GM19324 (cell line): ENCODE measurements at regions not wholly inside any gene's neighbourhood (a gene's known extent, or its start where the extent isn't known, plus 50 kb on each side); places are given as distances from the start of the nearest gene placed in this dataset.

Source experiments
- ATAC-seq: cut with Tn5 transposase; IDR thresholded peaks from one replicate; pipeline ENCODE4 v1.9.1; 2021; ENCODE audit warnings: mild to moderate bottlenecking, moderate library complexity; ENCODE audit not compliant: unreplicated experiment, low FRiP score

DNA sequence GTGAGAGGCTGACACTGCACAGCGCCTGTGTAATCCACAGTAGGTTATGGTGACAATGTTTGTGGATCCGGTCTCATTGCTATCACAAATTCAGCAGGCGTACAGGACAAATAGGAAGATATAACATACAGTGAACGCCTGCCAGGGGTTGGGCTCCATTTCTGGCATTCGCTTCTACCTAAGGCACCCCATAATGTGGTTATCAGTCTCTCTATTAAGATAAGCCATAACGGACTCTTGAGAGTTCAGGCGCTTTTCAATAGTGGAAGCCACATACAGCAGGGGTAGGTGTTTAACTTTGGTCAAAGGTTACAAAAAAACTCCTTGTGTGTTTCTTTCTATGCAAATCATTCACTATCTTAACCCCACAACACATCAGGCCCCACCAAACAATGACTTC lies 72.8 kb downstream of the SIPA1L2 start:
- ATAC-seq: no peak

DNA sequence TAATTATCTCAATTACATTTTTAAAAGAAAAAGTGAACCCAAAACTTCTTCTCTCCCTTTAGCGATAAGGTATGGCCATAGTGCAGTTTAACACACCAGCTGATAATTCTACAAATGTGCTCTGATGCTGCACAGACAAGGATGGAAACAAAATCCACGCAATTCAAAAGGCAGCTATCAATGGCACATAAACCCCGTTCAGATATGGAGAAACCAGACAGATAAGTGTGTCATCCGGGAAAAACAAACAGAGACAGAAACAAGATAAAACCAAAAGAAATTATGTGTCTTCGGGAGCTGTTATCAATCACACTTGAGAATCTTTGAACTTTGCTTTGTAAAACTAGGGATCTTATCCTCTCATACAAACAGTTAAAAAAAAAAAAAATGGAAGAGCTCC lies 73.6 kb downstream of the SIPA1L2 start:
- no peak for ATAC-seq

DNA sequence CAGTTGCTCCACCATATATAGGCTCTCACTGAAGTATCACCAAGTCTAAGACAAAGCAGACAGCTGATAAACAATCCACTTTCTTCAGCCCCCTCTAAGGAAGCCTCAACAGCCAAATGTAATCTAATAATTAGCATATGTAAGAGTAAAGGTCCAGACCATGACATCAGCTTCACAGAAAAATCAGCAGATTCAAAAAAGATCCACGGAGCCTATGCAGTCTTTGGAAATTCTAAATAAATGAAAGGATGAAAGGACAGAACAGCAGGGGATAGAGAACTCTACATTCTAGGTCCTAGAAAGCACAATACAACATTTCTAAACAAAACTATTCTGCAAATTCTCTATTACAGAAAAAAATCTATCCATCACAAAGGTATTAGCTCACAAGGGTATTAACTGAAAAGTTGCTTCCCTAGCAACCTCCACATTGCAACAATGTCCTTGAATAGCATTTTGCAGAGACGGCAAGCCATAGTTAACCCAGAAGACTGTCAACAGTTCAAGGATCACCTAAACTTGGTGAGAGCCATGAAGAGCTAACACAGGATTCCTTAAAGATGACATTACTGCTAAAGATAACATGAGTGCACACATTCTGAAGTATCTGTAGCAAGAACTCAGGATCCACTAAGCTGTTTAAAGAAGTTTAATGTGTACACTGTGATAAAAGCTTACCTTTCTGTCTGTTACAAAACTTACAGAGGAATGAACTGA lies 74.3 kb downstream of the SIPA1L2 start:
- no peak for ATAC-seq

DNA sequence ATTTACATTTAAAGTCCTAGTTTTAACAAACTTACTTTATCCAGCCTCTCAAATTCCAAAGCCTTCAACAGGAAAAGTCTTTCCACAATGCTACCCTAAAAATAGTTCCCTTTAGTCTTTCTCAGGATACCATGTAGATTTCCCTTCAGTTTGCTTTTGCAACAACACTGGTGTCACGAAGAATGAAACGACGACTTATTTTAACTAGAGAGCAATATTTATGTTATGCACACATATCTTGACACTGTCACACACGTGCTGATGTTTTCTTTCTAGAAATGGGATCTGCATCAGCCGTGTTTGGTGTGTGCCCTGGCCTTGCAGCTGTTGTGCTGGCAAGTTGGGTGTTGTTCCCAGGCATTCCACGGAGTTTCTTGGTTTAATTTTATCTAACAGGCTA lies 75.5 kb downstream of the SIPA1L2 start:
- no peak for ATAC-seq

DNA sequence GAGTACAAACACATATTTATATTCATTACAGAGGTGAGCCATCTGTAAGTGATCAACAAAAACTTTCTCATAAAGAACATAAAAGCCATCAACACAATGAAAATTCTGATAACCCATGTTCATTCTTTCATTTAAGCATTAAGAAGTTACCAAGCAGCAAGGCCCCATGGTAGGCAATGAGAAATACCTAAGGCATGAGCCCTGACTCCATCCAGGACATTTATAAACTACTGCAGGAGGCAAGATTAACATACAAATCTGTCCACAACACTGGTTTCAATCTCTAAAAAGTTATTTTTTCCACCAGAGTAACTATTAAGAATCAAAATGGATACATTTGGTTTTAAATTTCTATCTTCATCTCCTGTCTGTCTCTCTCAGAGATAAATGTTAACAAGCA lies 76.1 kb downstream of the SIPA1L2 start:
- no peak for ATAC-seq

DNA sequence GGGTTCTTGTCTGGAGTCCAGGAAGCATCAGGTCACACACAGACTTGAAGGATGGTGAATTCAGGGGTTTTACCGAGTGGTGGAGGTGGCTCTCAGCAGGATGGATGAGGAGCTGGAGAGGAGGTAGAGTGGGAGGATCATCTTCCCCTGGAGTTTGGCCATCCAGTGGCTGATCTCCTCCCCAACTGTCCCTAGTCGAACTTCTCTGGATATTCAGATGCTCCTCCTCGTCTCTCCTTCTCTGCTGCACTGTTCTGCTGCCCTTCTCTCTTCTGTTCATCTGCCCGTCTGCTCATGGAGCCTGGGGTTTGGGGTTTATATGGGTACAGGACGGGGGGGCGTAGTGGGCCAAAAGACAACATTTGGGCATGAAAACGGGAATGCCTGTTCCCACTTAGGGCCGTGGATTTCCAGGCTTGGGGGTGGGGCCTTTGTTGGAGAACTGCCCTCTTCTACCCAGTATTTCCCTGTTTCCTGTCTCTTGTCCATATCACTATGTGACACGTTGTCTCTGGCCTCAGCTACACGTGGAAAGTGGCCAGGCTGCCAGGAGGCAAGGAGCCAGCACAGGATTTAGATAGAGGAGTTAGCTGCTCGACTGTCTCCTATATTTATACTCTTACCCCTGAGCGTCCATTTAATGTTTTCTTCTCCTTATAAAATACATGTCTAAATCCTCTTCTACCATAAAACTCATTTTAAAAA lies 76.7 kb downstream of the SIPA1L2 start:
- no peak for ATAC-seq

DNA sequence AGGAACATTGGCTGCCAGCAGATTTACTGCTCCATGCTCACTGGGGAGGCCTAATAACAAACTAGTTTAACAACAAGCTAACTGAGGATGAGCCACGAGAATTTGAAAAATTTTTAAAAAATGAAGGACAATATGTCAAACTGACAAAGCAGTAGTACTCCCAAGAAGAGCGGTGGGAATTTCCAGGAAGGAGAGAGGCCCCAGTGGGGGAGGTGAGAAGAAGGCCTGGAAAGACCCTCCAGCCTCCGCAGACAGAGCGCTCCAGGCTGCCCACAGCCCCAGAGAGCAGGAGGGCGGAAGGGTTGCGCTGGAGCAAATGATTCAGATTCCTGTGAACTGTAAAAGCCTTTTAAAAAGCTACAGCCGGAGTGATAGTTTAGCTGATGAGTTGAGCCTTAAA lies 78.5 kb downstream of the SIPA1L2 start:
- no peak for ATAC-seq

DNA sequence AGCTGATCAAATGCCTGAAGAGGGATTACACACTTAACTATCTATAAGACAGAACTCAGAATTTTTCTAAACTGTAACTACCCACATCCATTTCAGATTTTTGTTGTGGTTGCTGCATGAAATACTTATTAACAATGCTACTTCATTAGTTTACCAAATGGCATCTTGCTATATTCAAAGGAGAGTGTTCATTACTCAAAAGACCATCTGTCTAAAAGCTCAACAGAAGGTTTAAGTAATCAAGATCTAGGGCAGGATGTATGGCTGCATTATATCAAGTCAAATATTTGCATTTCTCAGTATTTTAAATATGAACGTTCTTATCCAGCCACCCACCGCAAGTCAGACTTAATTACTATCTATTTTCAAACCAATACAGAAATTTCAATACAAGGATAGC lies 79.9 kb downstream of the SIPA1L2 start:
- ATAC-seq: no peak

DNA sequence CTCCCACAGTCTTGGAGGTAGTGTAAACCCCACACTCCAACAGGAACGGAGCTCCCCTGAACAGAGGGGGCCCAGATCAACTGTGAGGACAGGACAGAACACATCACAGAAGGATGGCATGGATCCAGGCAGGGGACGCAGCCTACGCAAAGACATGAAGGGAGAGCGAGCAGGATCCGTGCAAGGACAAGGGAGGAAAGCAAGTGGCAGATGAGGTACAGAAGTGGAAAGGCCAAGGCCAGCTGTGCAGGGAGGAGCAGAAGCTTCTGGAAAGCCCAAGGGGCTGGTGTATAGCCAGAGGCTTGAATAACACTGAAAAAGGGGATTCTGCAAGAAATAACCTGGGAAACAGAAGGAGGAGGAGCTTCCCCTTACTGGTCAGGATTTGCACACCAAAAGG lies 81.2 kb downstream of the SIPA1L2 start:
- ATAC-seq: no peak

DNA sequence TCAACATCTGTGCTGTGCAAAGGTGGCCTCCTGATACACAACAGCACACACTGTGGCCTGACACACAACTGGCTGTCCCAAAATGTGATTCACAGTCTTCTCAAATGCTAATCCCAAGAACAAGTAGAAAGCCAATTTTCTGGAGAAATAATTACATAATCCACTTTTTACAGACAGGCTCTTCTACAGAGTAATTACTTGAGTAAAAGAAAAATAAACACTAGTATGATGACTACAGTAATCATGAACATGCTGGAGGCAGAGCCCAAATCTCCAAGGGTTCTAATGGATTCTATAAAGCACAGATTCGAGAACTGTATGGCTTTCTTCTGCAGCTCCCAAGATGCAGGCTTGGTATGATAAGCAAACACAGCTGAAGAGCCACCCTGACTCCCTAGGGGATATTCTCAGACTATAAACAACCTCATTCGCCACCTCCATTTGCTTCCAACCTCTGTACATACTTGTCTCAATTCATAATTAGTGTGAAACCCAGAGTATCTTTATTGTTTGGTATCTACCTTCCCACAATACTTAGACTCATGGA lies 81.9 kb downstream of the SIPA1L2 start:
- ATAC-seq: no peak

DNA sequence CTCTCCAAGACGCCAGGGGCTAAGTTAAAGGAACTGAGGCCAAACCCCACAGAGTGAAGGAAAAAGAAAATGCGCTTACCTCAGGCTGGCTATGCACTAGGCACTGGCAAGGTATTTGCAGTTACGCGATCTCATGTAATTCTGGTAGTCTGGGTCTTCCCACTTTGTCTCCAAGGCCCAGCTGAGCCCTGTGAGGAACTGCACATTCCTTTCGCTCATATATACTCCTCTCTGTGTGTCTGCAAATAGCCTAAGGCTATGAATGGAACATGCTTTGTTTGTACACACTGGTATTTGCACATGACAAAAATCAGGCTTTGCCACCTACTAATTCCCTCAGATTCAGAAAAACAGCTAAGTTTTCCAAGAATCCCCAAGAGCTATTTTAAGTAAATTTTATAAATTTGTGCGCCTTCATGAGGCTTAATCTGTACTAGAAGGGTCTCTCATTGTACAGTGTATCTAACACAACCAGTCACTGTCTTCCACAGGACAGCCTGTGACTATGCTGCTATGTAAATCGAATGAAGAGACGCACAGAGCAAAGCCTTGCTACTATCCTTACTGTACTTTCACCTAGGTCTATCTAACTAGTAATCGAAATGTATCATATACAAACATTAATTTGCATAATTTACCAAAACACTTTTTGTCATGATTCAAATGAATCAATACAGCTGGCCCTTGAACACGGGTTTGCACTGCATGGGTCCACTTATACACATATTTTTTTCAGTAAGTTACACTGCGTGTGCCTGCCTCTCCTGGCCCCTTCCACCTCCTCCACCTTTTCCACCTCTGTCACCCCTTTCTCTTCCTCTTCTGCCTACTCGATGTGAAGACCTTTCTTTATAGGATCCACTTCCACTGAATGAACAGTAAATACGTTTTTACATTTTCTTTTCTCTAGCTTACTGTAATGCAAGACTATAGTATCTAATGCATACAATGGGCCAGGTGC lies 87.0 kb downstream of the SIPA1L2 start:
- ATAC-seq: no peak

DNA sequence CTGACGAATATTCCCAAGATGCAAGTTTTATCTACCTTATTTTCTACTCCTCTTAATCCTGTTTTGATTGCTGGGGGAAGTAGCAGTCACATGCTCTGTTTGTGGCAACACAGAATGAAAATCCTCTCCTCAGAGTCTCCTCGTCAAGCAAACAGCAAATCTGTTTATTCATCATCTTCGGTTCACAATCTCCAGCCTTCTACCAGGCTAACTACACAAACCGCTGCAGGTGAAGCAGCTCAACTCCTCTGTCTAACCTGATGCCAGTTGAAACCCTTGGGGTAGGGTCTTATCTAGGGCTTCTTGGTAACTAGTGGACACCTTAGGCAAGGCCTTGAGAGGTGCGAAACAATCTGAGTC lies 91.0 kb downstream of the SIPA1L2 start:
- ATAC-seq: no peak

DNA sequence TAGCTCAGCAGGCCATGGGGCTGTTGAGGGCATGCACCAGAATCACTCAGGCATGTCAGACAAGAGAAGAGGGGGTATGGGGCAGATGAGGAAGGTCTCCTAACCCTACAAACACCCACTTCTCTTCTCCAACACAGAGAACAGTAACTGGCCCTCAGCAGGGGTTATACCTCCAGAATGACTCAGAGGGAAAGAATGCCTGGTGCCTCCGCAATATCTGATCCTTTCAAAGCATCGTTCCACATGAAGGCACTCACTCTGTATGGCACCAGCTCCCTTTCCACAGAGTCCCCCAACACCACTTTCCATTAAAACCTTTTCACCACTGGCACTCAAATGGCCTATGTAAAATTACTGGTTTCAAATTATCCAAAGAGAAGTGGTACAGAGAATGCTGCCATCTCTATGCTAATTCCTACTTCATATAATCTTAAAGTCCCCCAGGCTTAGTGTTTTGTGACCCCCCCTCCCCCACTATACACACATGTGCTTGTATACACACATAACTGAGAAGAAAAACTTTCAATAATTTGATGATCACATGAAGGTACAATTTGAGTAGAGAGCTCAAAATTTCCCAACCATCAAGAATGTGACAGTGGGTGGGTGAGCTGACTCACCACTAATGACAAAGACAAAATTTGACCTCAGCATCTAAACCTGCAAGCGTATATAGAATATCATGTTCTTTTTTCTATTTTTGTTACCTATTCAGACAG lies 91.5 kb downstream of the SIPA1L2 start:
- no peak for ATAC-seq

DNA sequence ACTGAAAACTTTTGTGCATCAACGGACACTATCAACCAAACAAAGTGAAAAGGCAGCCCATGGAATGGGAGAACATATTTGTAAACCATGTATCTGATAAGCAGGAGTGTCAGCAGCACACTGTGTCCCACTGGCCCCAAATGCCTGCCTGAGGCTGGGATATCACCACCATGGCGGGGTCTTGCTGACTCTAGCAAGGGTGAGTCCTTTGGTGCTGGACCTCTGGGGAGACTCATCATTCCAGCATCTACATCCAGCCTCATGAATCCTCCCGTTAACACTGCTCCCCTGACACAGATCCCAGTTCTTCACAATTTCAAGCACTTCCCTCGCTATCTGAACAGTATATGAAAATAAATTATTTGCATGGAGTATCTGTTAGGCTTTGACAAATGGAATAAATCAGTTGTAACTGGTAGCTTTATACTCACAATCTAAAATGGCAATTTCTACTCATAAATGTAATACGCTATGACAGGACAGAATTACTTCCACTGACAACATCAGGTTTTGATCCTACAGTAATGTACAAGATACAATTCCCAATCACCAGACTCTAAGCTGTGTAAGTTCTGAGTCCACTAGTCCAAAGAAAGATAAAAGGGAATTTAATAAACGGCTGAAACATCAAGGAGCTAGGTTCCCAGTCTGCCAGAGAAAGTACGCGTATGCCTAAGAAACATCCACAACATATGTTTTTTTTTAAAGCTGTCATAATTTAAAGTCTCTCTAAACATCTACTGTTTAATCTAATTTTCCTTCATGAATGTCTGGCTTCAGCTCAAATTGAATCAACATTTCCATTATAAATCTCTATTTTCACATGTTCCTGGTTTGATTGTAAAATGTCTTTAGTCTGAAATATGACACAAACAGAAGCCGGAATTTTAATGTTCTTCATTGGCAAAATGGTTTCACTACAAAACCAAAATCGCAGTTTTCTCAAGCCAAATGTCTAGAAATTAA lies 95.1 kb downstream of the SIPA1L2 start:
- no peak for ATAC-seq

DNA sequence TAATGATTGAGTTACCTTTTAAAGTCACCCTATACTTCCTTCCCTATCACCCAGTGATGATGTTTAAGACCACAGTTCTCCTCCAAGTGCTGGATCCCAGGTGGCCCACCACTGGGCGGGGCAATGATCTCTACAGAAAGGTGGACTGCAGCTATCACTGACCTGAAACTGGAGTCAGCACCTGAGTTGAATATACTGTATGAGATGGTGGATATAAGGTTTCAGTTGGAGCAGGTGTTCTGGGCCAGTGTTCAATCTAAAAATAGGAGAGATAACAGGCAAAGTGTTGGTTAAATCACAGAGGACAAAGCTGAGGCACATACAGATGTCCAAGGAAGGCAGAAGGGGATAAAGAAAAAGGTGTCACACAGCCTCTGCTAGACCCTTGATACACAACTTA lies 96.6 kb downstream of the SIPA1L2 start:
- ATAC-seq: no peak

DNA sequence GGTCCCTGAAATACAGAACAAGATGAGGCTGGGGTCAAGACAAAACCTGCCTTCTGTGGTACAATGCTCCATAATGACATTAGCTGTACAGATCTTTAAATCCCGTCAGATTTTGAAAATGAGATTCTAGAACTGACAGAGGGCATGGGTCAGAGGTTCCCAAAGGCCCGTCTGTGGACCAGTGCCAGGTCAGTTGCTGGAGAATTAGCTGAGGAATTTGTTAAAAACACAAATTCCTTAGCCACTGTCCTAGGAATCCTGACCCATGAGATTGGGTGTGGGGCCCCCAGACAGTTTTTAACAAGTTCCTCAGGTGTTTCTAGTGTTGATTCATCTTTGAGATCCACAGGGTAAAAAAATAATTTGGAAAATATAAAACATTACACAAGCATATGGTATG lies 97.0 kb downstream of the SIPA1L2 start:
- ATAC-seq: no peak

DNA sequence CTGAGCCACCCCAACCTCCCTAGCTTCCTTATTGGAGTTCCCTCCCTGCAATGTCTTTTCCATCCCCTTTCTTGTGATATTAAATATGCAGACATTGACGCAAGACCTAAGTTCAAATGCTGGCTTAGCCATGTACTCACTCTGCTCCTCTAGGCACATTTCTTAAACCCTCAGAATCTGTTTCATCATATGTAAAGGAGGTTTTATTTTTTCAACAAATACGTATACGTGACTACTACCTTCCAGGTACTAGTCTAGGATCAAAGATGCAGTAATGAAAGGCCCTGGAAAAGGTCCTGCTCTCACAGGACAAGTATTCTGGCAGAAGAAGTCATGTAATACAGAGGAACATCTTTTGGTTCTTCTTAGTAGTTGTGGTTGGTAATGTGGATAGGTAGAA lies 98.6 kb downstream of the SIPA1L2 start:
- ATAC-seq: no peak

DNA sequence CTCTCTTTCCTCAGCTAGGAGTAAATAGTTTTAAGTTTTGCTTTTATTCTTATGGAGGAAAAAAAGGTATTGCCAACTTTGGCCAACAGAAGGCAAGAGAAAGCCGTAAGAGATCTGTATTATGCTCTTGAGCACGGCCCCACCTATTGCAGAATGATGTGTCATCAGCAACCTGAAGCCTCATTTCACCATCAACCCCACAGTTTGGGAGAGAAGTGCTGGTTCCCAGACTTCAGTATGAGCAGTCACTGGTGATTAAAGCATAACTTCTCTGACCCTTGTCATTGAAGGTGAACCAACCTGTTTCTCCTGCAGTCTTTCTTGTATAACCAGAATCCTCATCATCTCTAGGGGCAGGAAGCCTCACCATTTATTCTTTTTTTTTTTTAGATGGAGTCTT lies 100.2 kb downstream of the SIPA1L2 start:
- ATAC-seq: no peak

DNA sequence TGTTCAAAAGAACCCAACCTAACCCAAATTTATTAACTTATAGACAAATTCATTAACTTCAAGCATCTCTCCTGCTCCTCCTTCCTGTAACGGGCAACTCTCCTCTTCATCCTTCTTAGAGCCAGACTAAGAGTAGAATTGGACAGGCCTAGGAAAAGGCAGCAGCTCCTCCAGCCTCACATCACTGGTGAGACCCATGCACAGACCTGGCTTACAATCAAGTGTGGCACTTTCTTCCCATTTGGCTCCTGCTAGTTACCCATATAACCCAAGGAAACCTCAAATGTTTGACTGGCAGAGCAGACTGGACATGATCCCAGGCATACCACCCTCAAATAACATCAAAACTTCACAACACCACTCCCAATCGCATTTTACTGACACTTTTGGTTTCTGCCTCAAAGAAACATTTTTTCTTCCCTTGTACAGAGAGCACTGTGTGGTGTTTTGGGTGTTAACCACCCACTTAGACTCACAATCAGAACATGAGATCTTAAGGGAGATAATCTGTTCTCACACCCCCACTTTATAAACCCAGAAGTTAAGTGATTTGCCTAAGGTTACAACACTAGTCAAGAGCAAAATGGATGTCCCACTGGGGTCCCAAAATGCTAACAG lies 101.4 kb downstream of the SIPA1L2 start:
- no peak for ATAC-seq
